ENCODE measurements at regions not wholly inside any gene's neighbourhood (a gene's known extent, or its start where the extent isn't known, plus 50 kb on each side); places are given as distances from the start of the nearest gene placed in this dataset.

DNA sequence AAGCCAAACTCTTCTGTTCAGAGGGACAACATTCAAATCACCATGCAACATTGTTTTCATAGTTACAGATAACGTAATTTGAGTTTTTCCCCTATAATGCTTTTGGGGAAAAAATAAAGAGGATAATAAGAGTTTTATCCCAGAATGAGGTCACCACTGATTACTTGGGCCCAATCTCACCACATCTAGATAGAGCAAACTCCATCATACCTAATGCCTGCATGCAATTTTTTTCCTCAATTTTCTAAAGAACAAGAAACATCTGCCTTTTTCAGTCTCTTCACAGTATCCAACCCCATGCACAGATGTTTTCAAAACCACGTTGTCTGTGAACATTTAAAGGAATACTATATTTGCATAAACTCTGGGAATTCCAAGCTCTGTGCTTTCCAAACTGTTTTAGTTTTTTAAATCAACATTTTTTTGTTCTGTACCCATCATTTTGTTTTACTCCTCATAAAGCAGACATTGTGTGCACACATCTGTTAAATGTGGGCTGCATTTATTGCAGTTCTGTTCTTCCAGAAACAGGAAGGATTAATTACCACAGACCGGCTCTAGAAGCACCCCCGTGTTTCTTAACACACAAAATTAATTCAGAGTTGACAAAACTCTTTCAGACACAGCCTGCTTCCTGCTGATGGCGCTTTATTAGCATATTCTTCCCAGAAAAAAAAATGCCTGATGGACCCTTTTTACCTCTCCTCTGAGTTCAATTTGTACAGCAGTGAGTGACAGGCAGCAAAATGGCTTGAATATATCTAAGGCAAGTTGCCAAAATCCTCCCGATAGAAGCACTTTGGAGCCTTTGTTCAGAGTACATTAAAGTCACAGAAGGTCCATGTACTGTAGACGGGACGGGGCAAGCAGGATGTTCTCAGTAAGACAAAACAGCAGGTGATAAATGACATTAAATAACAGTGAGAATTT lies 1171.9 kb downstream of the EFNB2 start:
- no peak for TF ChIP-seq TAF1 (IDR thresholded peaks at IDR 0.05; ENCODE audit: borderline replicate concordance, low read depth, low read length)
- no peak for TF ChIP-seq POLR2A (IDR thresholded peaks at IDR 0.05; ENCODE audit: low read depth, low read length)

Data from GM12892 (cell line).